WTC11 (cell line): ENCODE measurements at regions not wholly inside any gene's neighbourhood (a gene's known extent, or its start where the extent isn't known, plus 50 kb on each side); places are given as distances from the start of the nearest gene placed in this dataset.

Source experiments
- ATAC-seq: fragments of 200-7000 bp; cut with Tn5 transposase; 2 replicates; pipeline ENCODE4 v1.10.0; 2021; ENCODE audit warnings: mild to moderate bottlenecking, moderate library complexity
- CTCF ChIA-PET: fragments of 300-600 bp; sonication (Branson Sonifier 250); formaldehyde crosslinking; loops from one replicate; lab custom pipeline; 2021; ENCODE audit warnings: antibody characterized with exemption; lab: Charles Lee
- POLR2A ChIA-PET: fragments of 350-600 bp; sonication (Branson Sonifier 250); formaldehyde crosslinking; loops from one replicate; lab custom pipeline; 2021; ENCODE audit warnings: antibody characterized with exemption; lab: Charles Lee
- DNase-seq: peaks from one replicate; pipeline ENCODE4 v3.0.0; 2021; ENCODE audit warnings: low spot score
- H3K27ac Mint-ChIP-seq: 2 replicates; pipeline ENCODE4 v1.8.0; 2021; ENCODE audit warnings: mixed read lengths
- H3K27me3 Mint-ChIP-seq: 2 replicates; pipeline ENCODE4 v1.8.0; 2021; ENCODE audit warnings: low read depth, mild to moderate bottlenecking, moderate library complexity, mixed read lengths
- H3K36me3 Mint-ChIP-seq: 2 replicates; pipeline ENCODE4 v1.8.0; 2021; ENCODE audit warnings: mixed read lengths
- H3K4me1 Mint-ChIP-seq: 2 replicates; pipeline ENCODE4 v1.8.0; 2022; ENCODE audit warnings: mixed read lengths
- H3K4me3 Mint-ChIP-seq: 2 replicates; pipeline ENCODE4 v1.8.0; 2021; ENCODE audit warnings: mild to moderate bottlenecking, moderate library complexity, mixed read lengths
- H3K9me3 Mint-ChIP-seq: 2 replicates; pipeline ENCODE4 v1.8.0; 2021; ENCODE audit warnings: mixed read lengths
- ATF6 ChIP-seq: sonication (generic); formaldehyde crosslinking; IDR thresholded peaks from 2 replicates; pipeline ENCODE4 v1.8.1; 2023; ENCODE audit warnings: mild to moderate bottlenecking, missing genetic modification reagents
- E2F1 ChIP-seq: sonication (generic); formaldehyde crosslinking; IDR thresholded peaks from 2 replicates; pipeline ENCODE4 v1.8.0; 2022; ENCODE audit warnings: mild to moderate bottlenecking, missing genetic modification reagents
- E2F4 ChIP-seq: sonication (generic); formaldehyde crosslinking; IDR thresholded peaks from 2 replicates; pipeline ENCODE4 v1.8.1; 2022; ENCODE audit warnings: low read depth, mild to moderate bottlenecking, moderate library complexity, missing genetic modification reagents, borderline replicate concordance
- ELF4 ChIP-seq: sonication (generic); formaldehyde crosslinking; IDR thresholded peaks from 2 replicates; pipeline ENCODE4 v1.8.1; 2022; ENCODE audit warnings: low read depth, mild to moderate bottlenecking, moderate library complexity, missing genetic modification reagents
- ESRRA ChIP-seq: sonication (generic); formaldehyde crosslinking; IDR thresholded peaks from 2 replicates; pipeline ENCODE4 v1.8.1; 2022; ENCODE audit warnings: mild to moderate bottlenecking, missing genetic modification reagents, borderline replicate concordance
- FOXP1 ChIP-seq: sonication (generic); formaldehyde crosslinking; IDR thresholded peaks from 2 replicates; pipeline ENCODE4 v1.8.0; 2022; ENCODE audit warnings: missing genetic modification reagents, mild to moderate bottlenecking, moderate library complexity, borderline replicate concordance
- GTF2I ChIP-seq: fragments of 250-450 bp; sonication (Bioruptor Pico); conservative IDR thresholded peaks from 2 replicates; pipeline ENCODE4 v1.4.0; 2021; ENCODE audit warnings: mild to moderate bottlenecking
- HMGA2 ChIP-seq: fragments of 250-450 bp; sonication (Bioruptor Pico); IDR thresholded peaks from 2 replicates; pipeline ENCODE4 v1.4.0; 2021; ENCODE audit warnings: mild to moderate bottlenecking, moderate library complexity
- IRF2 ChIP-seq: sonication (generic); formaldehyde crosslinking; IDR thresholded peaks from 2 replicates; pipeline ENCODE4 v1.8.0; 2022; ENCODE audit warnings: low read depth, missing genetic modification reagents, borderline replicate concordance
- MAX ChIP-seq: sonication (generic); formaldehyde crosslinking; IDR thresholded peaks from 2 replicates; pipeline ENCODE4 v1.8.0; 2022; ENCODE audit warnings: mild to moderate bottlenecking, missing genetic modification reagents
- NFYB ChIP-seq: sonication (generic); formaldehyde crosslinking; conservative IDR thresholded peaks from 2 replicates; pipeline ENCODE4 v1.8.0; 2022; ENCODE audit warnings: low read depth, missing genetic modification reagents
- RORB ChIP-seq: fragments of 250-450 bp; sonication (Bioruptor Pico); IDR thresholded peaks from 2 replicates; pipeline ENCODE4 v1.9.0; 2021; ENCODE audit warnings: mild to moderate bottlenecking
- SP1 ChIP-seq: sonication (generic); formaldehyde crosslinking; conservative IDR thresholded peaks from 2 replicates; pipeline ENCODE4 v1.8.1; 2022; ENCODE audit warnings: missing genetic modification reagents
- STAT6 ChIP-seq: sonication (generic); formaldehyde crosslinking; conservative IDR thresholded peaks from 2 replicates; pipeline ENCODE4 v1.8.1; 2023; ENCODE audit warnings: mild to moderate bottlenecking, low read depth, missing genetic modification reagents, moderate library complexity
- TCF7 ChIP-seq: sonication (generic); formaldehyde crosslinking; IDR thresholded peaks from 2 replicates; pipeline ENCODE4 v1.8.0; 2022; ENCODE audit warnings: mild to moderate bottlenecking, low read depth, missing genetic modification reagents, moderate library complexity
- ZNF232 ChIP-seq: sonication (generic); formaldehyde crosslinking; IDR thresholded peaks from 2 replicates; pipeline ENCODE4 v1.8.0; 2022; ENCODE audit warnings: mild to moderate bottlenecking, missing genetic modification reagents
- ZNF512 ChIP-seq: sonication (generic); formaldehyde crosslinking; IDR thresholded peaks from 2 replicates; pipeline ENCODE4 v1.8.1; 2022; ENCODE audit warnings: missing genetic modification reagents, borderline replicate concordance

GRCh38 chr3:72287956-72288355 is 503.0 kb upstream of the PROK2 start (continued):
- TF ChIP-seq E2F1 (CRISPR knock-in tag) (no peak), HMGA2 (no peak), NFYB (CRISPR knock-in tag) (no peak)
- TF ChIP-seq, all 79 proteins: peak for 0

- Mint-ChIP-seq H3K9me3 (peaks cover 14% of the 10 kb centered on the region), H3K27ac (no peak overlapping the region), H3K27me3 (no peaks in the 10 kb centered on the region), H3K4me3 (no peak overlapping the region), H3K4me1 (0 out of 2 replicates have a peak, but pooled peaks cover 3% of the 10 kb centered on the region), H3K36me3 (no peaks in the 10 kb centered on the region)
- DNase-seq (no peak), ATAC-seq (no peak)
- ChIA-PET POLR2A (no interaction called here), CTCF (interaction anchor here (0.6 kb wide), 1 partner anchor 187 kb away, joined by 4 read pairs; no protein-coding TSS in a partner anchor)
- TF ChIP-seq STAT6 (CRISPR knock-in tag) (no peak), ELF4 (CRISPR knock-in tag) (no peak), RORB (CRISPR knock-in tag) (no peak), FOXP1 (CRISPR knock-in tag) (no peak), MAX (CRISPR knock-in tag) (no peak), IRF2 (CRISPR knock-in tag) (no peak), E2F4 (CRISPR knock-in tag) (no peak), ZNF232 (no peak), ATF6 (no peak), SP1 (no peak), ZNF512 (CRISPR knock-in tag) (no peak)
These were observed 500.6 kb upstream of the PROK2 start for GRCh38 chr3:72285502-72285901.

GRCh38 chr3:72284471-72284870 is 499.5 kb upstream of the PROK2 start:
- ATAC-seq: no peak
- POLR2A ChIA-PET: no interaction called here
- H3K4me1 Mint-ChIP-seq: 0 out of 2 replicates have a peak, but pooled peaks cover 3% of the 10 kb centered on the region
- no peak overlapping the region for H3K27ac Mint-ChIP-seq
- no peaks in the 10 kb centered on the region for H3K27me3 Mint-ChIP-seq
- H3K36me3 Mint-ChIP-seq: no peaks in the 10 kb centered on the region
- no peak for DNase-seq
- TF ChIP-seq ESRRA: no peak
- no peak for TF ChIP-seq MAX (CRISPR knock-in tag)
- no peak for TF ChIP-seq RORB (CRISPR knock-in tag)
- no peak for TF ChIP-seq GTF2I (CRISPR knock-in tag)
- TF ChIP-seq STAT6 (CRISPR knock-in tag): no peak
- TF ChIP-seq TCF7 (CRISPR knock-in tag): no peak
- no peak overlapping the region for H3K4me3 Mint-ChIP-seq
- CTCF ChIA-PET: no interaction called here
- H3K9me3 Mint-ChIP-seq: peaks cover 14% of the 10 kb centered on the region
